H1 (cell line): ENCODE measurements at regions not wholly inside any gene's neighbourhood (a gene's known extent, or its start where the extent isn't known, plus 50 kb on each side); places are given as distances from the start of the nearest gene placed in this dataset.

Experiments
- CTCF ChIA-PET: fragments of 300-600 bp; sonication (Branson Sonifier 250); formaldehyde crosslinking; loops from one replicate; lab custom pipeline; 2021; ENCODE audit not compliant: partially characterized antibody; lab: Charles Lee
- POLR2A ChIA-PET: fragments of 300-600 bp; sonication (Branson Sonifier 250); formaldehyde crosslinking; loops from one replicate; lab custom pipeline; 2021; ENCODE audit warnings: inconsistent platforms; ENCODE audit not compliant: partially characterized antibody; lab: Charles Lee
- DNase-seq, 2 experiments: peaks; one replicate each; pipeline versions ENCODE4 v3.0.0 to v3.0.0-alpha.2; 2010 to 2022; ENCODE audit warnings: low spot score in 2 of 2, low read depth in 1 of 2, mixed read lengths in 1 of 2
- FAIRE-seq: peaks from 2 replicates; lab custom pipeline; 2011; peaks lifted over from hg19 to GRCh38; lab: Jason Lieb, UNC
- H2AFZ ChIP-seq: 2 replicates; pipeline ENCODE4 v1.8.1; 2012; ENCODE audit warnings: low read length, inconsistent platforms
- H2AK5ac ChIP-seq: 2 replicates; pipeline ENCODE4 v1.6.1; 2013; ENCODE audit warnings: low read depth, low read length
- H2BK120ac ChIP-seq: replicated peaks from 2 replicates; pipeline ENCODE3; 2013; ENCODE audit warnings: low read depth, low read length, inconsistent platforms
- H2BK12ac ChIP-seq: 2 replicates; pipeline ENCODE4 v1.6.1; 2013; ENCODE audit warnings: low read depth, low read length
- H2BK15ac ChIP-seq: 2 replicates; pipeline ENCODE4 v1.6.1; 2013; ENCODE audit warnings: low read length
- H2BK20ac ChIP-seq: 2 replicates; pipeline ENCODE4 v1.6.1; 2013; ENCODE audit warnings: low read length
- H2BK5ac ChIP-seq: 2 replicates; pipeline ENCODE4 v1.6.1; 2013; ENCODE audit warnings: low read depth, low read length
- H3K14ac ChIP-seq: 2 replicates; pipeline ENCODE4 v1.6.1; 2013; ENCODE audit warnings: inconsistent platforms; ENCODE audit not compliant: insufficient read length
- H3K18ac ChIP-seq: 2 replicates; pipeline ENCODE4 v1.6.1; 2013; ENCODE audit warnings: low read length; ENCODE audit errors: extremely low read depth
- H3K23ac ChIP-seq: 2 replicates; pipeline ENCODE4 v1.6.1; 2013; ENCODE audit warnings: inconsistent platforms; ENCODE audit not compliant: insufficient read length
- H3K23me2 ChIP-seq: 2 replicates; pipeline ENCODE4 v1.6.1; 2013; ENCODE audit warnings: low read depth, low read length
- H3K27ac ChIP-seq: 2 replicates; pipeline ENCODE4 v1.6.1; 2011; ENCODE audit warnings: low read depth, low read length, inconsistent platforms
- H3K27me3 ChIP-seq, 4 experiments: replicated peaks in 1 of 4; 1 replicate in 1 of 4; 2 replicates in 3 of 4; pipeline versions ENCODE4 v1.6.1 to v1.8.1; 2011 to 2013; ENCODE audit warnings: low read length in 3 of 4, mild to moderate bottlenecking in 3 of 4, inconsistent platforms in 2 of 4, mixed read lengths in 2 of 4, moderate library complexity in 1 of 4; ENCODE audit not compliant: control insufficient read depth in 3 of 4, insufficient read depth in 3 of 4; ENCODE audit errors: extremely low read depth in 1 of 4
- H3K36me3 ChIP-seq, 4 experiments: 2 replicates each; pipeline versions ENCODE4 v1.6.1 to v1.8.1; 2011 to 2013; ENCODE audit warnings: mild to moderate bottlenecking in 4 of 4, low read length in 3 of 4, moderate library complexity in 2 of 4, control low read depth in 1 of 4, inconsistent platforms in 1 of 4; ENCODE audit not compliant: insufficient read depth in 4 of 4, control insufficient read depth in 2 of 4
- H3K4ac ChIP-seq: replicated peaks from 2 replicates; pipeline ENCODE3; 2013; ENCODE audit warnings: low read length, low read depth, mixed read lengths, inconsistent platforms; ENCODE audit not compliant: insufficient read length
- H3K4me1 ChIP-seq, 4 experiments: replicated peaks in 1 of 4; 1 replicate in 1 of 4; 2 replicates in 3 of 4; pipeline versions ENCODE4 v1.6.1 to v1.8.1; 2011 to 2013; ENCODE audit warnings: low read length in 3 of 4, inconsistent platforms in 2 of 4, mixed read lengths in 1 of 4; ENCODE audit not compliant: insufficient read depth in 4 of 4, control insufficient read depth in 3 of 4
- H3K4me2 ChIP-seq, 2 experiments: 2 replicates each; pipeline versions ENCODE4 v1.6.1 to v1.8.1; 2011 to 2013; ENCODE audit warnings: low read depth in 2 of 2, low read length in 2 of 2, control low read depth in 1 of 2, inconsistent platforms in 1 of 2, mild to moderate bottlenecking in 1 of 2; ENCODE audit not compliant: insufficient read depth in 1 of 2
- H3K4me3 ChIP-seq, 4 experiments: fragments of 200-600, 300-600 bp in 1 of 4; sonication (generic), shearing (Covaris generic), sonication (Bioruptor Twin) in 1 of 4; 2 replicates each; pipeline versions ENCODE4 v1.5.1 to v1.8.1; 2011 to 2016; ENCODE audit warnings: low read length in 4 of 4, low read depth in 3 of 4, control low read depth in 2 of 4, inconsistent platforms in 2 of 4, mild to moderate bottlenecking in 2 of 4, mixed read lengths in 1 of 4, moderate library complexity in 1 of 4; ENCODE audit not compliant: insufficient read depth in 2 of 4; ENCODE audit errors: extremely low read depth in 1 of 4
- H3K56ac ChIP-seq: replicated peaks from 2 replicates; pipeline ENCODE3; 2013; ENCODE audit warnings: low read depth, mild to moderate bottlenecking, mixed read lengths, low read length, inconsistent platforms; ENCODE audit not compliant: insufficient read length
- H3K79me1 ChIP-seq: 2 replicates; pipeline ENCODE4 v1.6.1; 2013; ENCODE audit warnings: low read depth, low read length, control low read depth
- H3K79me2 ChIP-seq, 2 experiments: 2 replicates each; pipeline versions ENCODE4 v1.6.1 to v1.8.1; 2012 to 2013; ENCODE audit warnings: low read length in 2 of 2, mild to moderate bottlenecking in 2 of 2, inconsistent platforms in 1 of 2; ENCODE audit not compliant: insufficient read depth in 2 of 2, control insufficient read depth in 1 of 2
- H3K9ac ChIP-seq, 4 experiments: replicated peaks in 1 of 4; 1 replicate in 1 of 4; 2 replicates in 3 of 4; pipeline versions ENCODE4 v1.6.1 to v1.8.1; 2011 to 2013; ENCODE audit warnings: low read depth in 3 of 4, low read length in 3 of 4, control low read depth in 2 of 4, mild to moderate bottlenecking in 2 of 4, moderate library complexity in 2 of 4, inconsistent platforms in 1 of 4; ENCODE audit errors: extremely low read depth in 1 of 4
- H3K9me3 ChIP-seq, 2 experiments: 2 replicates each; pipeline versions ENCODE4 v1.6.1 to v1.8.1; 2012 to 2013; ENCODE audit warnings: mild to moderate bottlenecking in 2 of 2, moderate library complexity in 2 of 2, control low read depth in 1 of 2, inconsistent platforms in 1 of 2, low read depth in 1 of 2, low read length in 1 of 2, mixed read lengths in 1 of 2; ENCODE audit not compliant: insufficient read depth in 2 of 2
- H4K20me1 ChIP-seq, 2 experiments: replicated peaks in 1 of 2; 2 replicates each; pipeline versions ENCODE3 to v1.8.1; 2011 to 2013; ENCODE audit warnings: inconsistent platforms in 2 of 2, low read length in 2 of 2, mild to moderate bottlenecking in 1 of 2; ENCODE audit not compliant: insufficient read depth in 2 of 2, control insufficient read depth in 1 of 2
- H4K5ac ChIP-seq: 2 replicates; pipeline ENCODE4 v1.6.1; 2013; ENCODE audit warnings: low read length, low read depth, mixed read lengths, inconsistent platforms; ENCODE audit not compliant: insufficient read length
- H4K8ac ChIP-seq: 2 replicates; pipeline ENCODE4 v1.8.0; 2013; ENCODE audit warnings: mild to moderate bottlenecking, moderate library complexity, low read length, inconsistent platforms; ENCODE audit not compliant: insufficient read depth; ENCODE audit errors: extremely low read depth
- H4K91ac ChIP-seq: replicated peaks from 2 replicates; pipeline ENCODE3; 2013; ENCODE audit warnings: low read length, mixed read lengths, inconsistent platforms; ENCODE audit not compliant: insufficient read length
- BACH1 ChIP-seq: IDR thresholded peaks from 2 replicates; pipeline ENCODE4 v1.6.1; 2012; ENCODE audit warnings: low read length, improper control_type of control experiment
- BRCA1 ChIP-seq: IDR thresholded peaks from 2 replicates; pipeline ENCODE4 v1.6.1; 2012; ENCODE audit warnings: low read depth, low read length, improper control_type of control experiment
- CHD1 ChIP-seq: IDR thresholded peaks from 2 replicates; pipeline ENCODE4 v1.6.1; 2012; ENCODE audit warnings: low read depth, low read length, improper control_type of control experiment
- CTBP2 ChIP-seq: IDR thresholded peaks from 2 replicates; pipeline ENCODE4 v1.7.0; 2011; ENCODE audit warnings: borderline replicate concordance, mild to moderate bottlenecking, moderate library complexity, mixed read lengths, low read length; ENCODE audit not compliant: insufficient read depth, insufficient read length
- EP300 ChIP-seq, 2 experiments: IDR thresholded peaks; 1 replicate in 1 of 2; 2 replicates in 1 of 2; pipeline ENCODE4 v1.6.1; 2011 to 2012; ENCODE audit warnings: low read depth in 2 of 2, low read length in 2 of 2, mild to moderate bottlenecking in 2 of 2, borderline replicate concordance in 1 of 2, inconsistent platforms in 1 of 2, moderate library complexity in 1 of 2
- GTF2F1 ChIP-seq: IDR thresholded peaks from 2 replicates; pipeline ENCODE4 v1.6.1; 2012; ENCODE audit warnings: low read depth, low read length, improper control_type of control experiment, borderline replicate concordance
- MAFK ChIP-seq: IDR thresholded peaks from 2 replicates; pipeline ENCODE4 v1.6.1; 2012; ENCODE audit warnings: low read depth, mild to moderate bottlenecking, improper control_type of control experiment, low read length
- NRF1 ChIP-seq: IDR thresholded peaks from 2 replicates; pipeline ENCODE4 v1.6.1; 2011; ENCODE audit warnings: mild to moderate bottlenecking, low read depth, low read length, improper control_type of control experiment
- POLR2AphosphoS5 ChIP-seq: IDR thresholded peaks from 2 replicates; pipeline ENCODE4 v1.6.1; 2011; ENCODE audit warnings: low read depth, low read length
- SIRT6 ChIP-seq: IDR thresholded peaks from one replicate; pipeline ENCODE4 v1.7.1; 2012; ENCODE audit warnings: low read length, inconsistent platforms
- TAF1 ChIP-seq: IDR thresholded peaks from 2 replicates; pipeline ENCODE4 v1.6.1; 2011; ENCODE audit warnings: mild to moderate bottlenecking, low read depth, low read length
- TF ChIP-seq, protein P1 (sequence below): IDR thresholded peaks from 2 replicates; pipeline ENCODE4 v1.6.1; 2012; ENCODE audit warnings: inconsistent platforms
- TF ChIP-seq, protein P2 (sequence below): IDR thresholded peaks from 2 replicates; pipeline ENCODE4 v1.6.1; 2012; ENCODE audit warnings: inconsistent platforms

DNA sequence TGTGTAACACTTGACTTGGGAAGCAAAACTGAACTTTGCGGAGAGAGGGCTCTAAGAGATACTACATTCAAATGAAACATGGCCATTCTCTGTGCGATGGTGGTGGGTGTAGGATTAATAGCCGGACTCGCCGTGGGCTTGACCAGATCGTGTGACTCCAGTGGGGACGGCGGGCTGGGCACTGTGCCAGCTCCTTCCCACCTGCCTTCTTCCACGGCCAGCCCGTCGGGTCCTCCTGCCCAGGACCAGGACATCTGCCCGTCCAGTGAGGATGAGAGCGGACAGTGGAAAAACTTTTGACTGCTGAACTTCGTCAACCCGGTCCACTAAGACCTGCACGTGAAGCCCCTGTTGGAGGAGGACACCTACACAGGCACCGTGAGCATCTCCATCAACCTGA, 137.4 kb downstream of the OR4C45 start (continued):
- TF ChIP-seq BRCA1, result no peak
- no peak for TF ChIP-seq CTBP2

DNA sequence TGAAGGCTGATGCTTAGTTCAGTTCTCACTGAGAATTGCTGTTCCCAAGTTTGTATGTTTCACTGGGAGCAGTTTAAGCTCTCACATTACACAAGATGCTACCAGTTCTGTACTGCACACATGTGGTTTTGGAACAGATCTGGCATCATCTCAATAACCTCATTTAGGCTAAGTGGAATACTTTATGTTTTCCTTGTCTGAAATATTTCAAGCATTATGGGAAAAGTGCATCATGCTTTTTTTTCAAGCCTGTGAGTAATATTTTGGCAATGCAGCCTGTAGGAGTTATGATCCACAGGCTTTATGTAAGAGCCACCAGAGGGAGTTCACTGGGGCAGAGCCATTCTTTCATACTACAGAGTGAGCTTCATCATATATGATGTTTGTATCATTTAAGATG, 141.5 kb downstream of the OR4C45 start:
- no peak overlapping the region for H2AFZ ChIP-seq
- no peak overlapping the region for H3K4me2 ChIP-seq
- ChIA-PET CTCF (no interaction called here), POLR2A (no interaction called here)
- H3K23me2 ChIP-seq, result no peaks in the 10 kb centered on the region
- peaks cover 30 to 47% of the 10 kb centered on the region in 2 experiments for H3K9me3 ChIP-seq
- no peak overlapping the region for H3K9ac ChIP-seq
- H2BK15ac ChIP-seq, result no peak overlapping the region
- H3K18ac ChIP-seq, result no peak overlapping the region
- no peak overlapping the region for H3K4me3 ChIP-seq
- no peaks in the 10 kb centered on the region for H3K36me3 ChIP-seq
- H3K23ac ChIP-seq, result no peak overlapping the region
- H3K27ac ChIP-seq, result no peak overlapping the region
- H3K4me1 ChIP-seq, result no peaks in the 10 kb centered on the region
- FAIRE-seq, result no peak
- H3K56ac ChIP-seq, result no peak overlapping the region
- no peak overlapping the region for H4K8ac ChIP-seq
- H4K91ac ChIP-seq, result no peak overlapping the region
- H3K27me3 ChIP-seq, result no peaks in the 10 kb centered on the region
- H2BK5ac ChIP-seq, result no peak overlapping the region
- H2AK5ac ChIP-seq, result no peak overlapping the region
- no peaks in the 10 kb centered on the region for H3K79me2 ChIP-seq
- H2BK120ac ChIP-seq, result no peak overlapping the region
- H3K14ac ChIP-seq, result no peak overlapping the region
- no peak overlapping the region for H2BK12ac ChIP-seq
- no peak overlapping the region for H4K5ac ChIP-seq
- no peak overlapping the region for H2BK20ac ChIP-seq
- H3K4ac ChIP-seq, result no peak overlapping the region
- H4K20me1 ChIP-seq, result no peaks in the 10 kb centered on the region
- DNase-seq, result no peak
- H3K79me1 ChIP-seq, result no peaks in the 10 kb centered on the region
- no peak for TF ChIP-seq NRF1
- TF ChIP-seq POLR2AphosphoS5, result no peak
- TF ChIP-seq, protein P1, sequence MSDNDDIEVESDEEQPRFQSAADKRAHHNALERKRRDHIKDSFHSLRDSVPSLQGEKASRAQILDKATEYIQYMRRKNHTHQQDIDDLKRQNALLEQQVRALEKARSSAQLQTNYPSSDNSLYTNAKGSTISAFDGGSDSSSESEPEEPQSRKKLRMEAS, result no peak
- TF ChIP-seq, protein P2, sequence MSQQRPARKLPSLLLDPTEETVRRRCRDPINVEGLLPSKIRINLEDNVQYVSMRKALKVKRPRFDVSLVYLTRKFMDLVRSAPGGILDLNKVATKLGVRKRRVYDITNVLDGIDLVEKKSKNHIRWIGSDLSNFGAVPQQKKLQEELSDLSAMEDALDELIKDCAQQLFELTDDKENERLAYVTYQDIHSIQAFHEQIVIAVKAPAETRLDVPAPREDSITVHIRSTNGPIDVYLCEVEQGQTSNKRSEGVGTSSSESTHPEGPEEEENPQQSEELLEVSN, result no peak
- no peak for TF ChIP-seq SIRT6
- TF ChIP-seq TAF1, result no peak
- no peak for TF ChIP-seq BRCA1
- TF ChIP-seq EP300 (IDR thresholded peaks at IDR 0.05; ENCODE audit: borderline replicate concordance in 1 of 2, low read depth in 2 of 2, low read length in 2 of 2), result no peak
- TF ChIP-seq CHD1, result no peak
- TF ChIP-seq BACH1, result no peak
- no peak for TF ChIP-seq MAFK
- TF ChIP-seq GTF2F1, result no peak
